ENCODE measurements at regions not wholly inside any gene's neighbourhood (a gene's known extent, or its start where the extent isn't known, plus 50 kb on each side); places are given as distances from the start of the nearest gene placed in this dataset.

GRCh38 chr17:33511670-33512069, 218.6 kb upstream of the ASIC2 start:
- no peaks in the 10 kb centered on the region for H3K36me3 ChIP-seq
- TF ChIP-seq CTCF (IDR thresholded peaks at IDR 0.05) (no peak), POLR2A (IDR thresholded peaks at IDR 0.05) (no peak)
- H3K4me1 ChIP-seq, result peaks cover 0 to 8% (median 0%) of the 10 kb centered on the region in 12 donors
- WGBS, 4 donors, result 63 to 93% (median 73%) methylated on average over 2 of the region's 2 CpGs
- peaks cover 0 to 3% (median 0%) of the 10 kb centered on the region in 9 donors for H3K27me3 ChIP-seq
- ATAC-seq, result no peak
- no peak overlapping the region for H3K4me3 ChIP-seq
- intact Hi-C loops (cut with DNase I), result loop anchor here in 1 of 10 donors (10.0 kb wide), 1 partner anchor 243 kb away; no protein-coding TSS in a partner anchor
- H3K9me3 ChIP-seq, result peaks cover 0 to 9% (median 0%) of the 10 kb centered on the region in 12 donors
- no peak overlapping the region for H3K27ac ChIP-seq
- DNase-seq, result no peak

GRCh38 chr17:33512113-33512512, 219.0 kb upstream of the ASIC2 start:
- ATAC-seq (no peak), DNase-seq (no peak)
- peaks cover 0 to 2% (median 0%) of the 10 kb centered on the region in 9 donors for H3K27me3 ChIP-seq
- H3K4me3 ChIP-seq, result no peak overlapping the region
- peaks cover 0 to 4% (median 0%) of the 10 kb centered on the region in 12 donors for H3K4me1 ChIP-seq
- no peak for TF ChIP-seq CTCF (IDR thresholded peaks at IDR 0.05)
- no peak for TF ChIP-seq POLR2A (IDR thresholded peaks at IDR 0.05)
- H3K36me3 ChIP-seq, result no peaks in the 10 kb centered on the region
- intact Hi-C loops (cut with DNase I), result loop anchor here in 1 of 10 donors (10.0 kb wide), 1 partner anchor 243 kb away; no protein-coding TSS in a partner anchor
- H3K9me3 ChIP-seq, result peaks cover 0 to 9% (median 0%) of the 10 kb centered on the region in 12 donors
- H3K27ac ChIP-seq, result no peak overlapping the region

GRCh38 chr17:33513769-33514168, 220.7 kb upstream of the ASIC2 start:
- no peak for TF ChIP-seq POLR2A (IDR thresholded peaks at IDR 0.05)
- no peak for TF ChIP-seq CTCF (IDR thresholded peaks at IDR 0.05)
- 72 to 87% (median 85%) methylated on average over 5 of the region's 5 CpGs for WGBS, 4 donors
- no peak overlapping the region for H3K4me3 ChIP-seq
- ATAC-seq (no peak), DNase-seq (no peak)
- no peak overlapping the region for H3K27ac ChIP-seq
- peaks cover 0 to 5% (median 0%) of the 10 kb centered on the region in 9 donors for H3K27me3 ChIP-seq
- no peaks in the 10 kb centered on the region for H3K4me1 ChIP-seq
- no peaks in the 10 kb centered on the region for H3K36me3 ChIP-seq
- intact Hi-C loops (cut with DNase I), result loop anchor here in 1 of 10 donors (10.0 kb wide), 1 partner anchor 241 kb away; no protein-coding TSS in a partner anchor
- H3K9me3 ChIP-seq, result peaks cover 0 to 9% (median 0%) of the 10 kb centered on the region in 12 donors

GRCh38 chr17:33514369-33514768, 221.3 kb upstream of the ASIC2 start:
- 89 to 93% (median 91%) methylated on average over 6 of the region's 6 CpGs for WGBS, 4 donors
- ATAC-seq, result no peak

More at GRCh38 chr17:33514369-33514768, 221.3 kb upstream of the ASIC2 start:
- no peaks in the 10 kb centered on the region for H3K4me1 ChIP-seq
- H3K27me3 ChIP-seq, result peaks cover 0 to 5% (median 0%) of the 10 kb centered on the region in 9 donors
- no peak overlapping the region for H3K27ac ChIP-seq
- peaks cover 0 to 9% (median 0%) of the 10 kb centered on the region in 12 donors for H3K9me3 ChIP-seq
- H3K4me3 ChIP-seq, result no peak overlapping the region
- intact Hi-C loops (cut with DNase I), result loop anchor here in 1 of 10 donors (10.0 kb wide), 1 partner anchor 240 kb away; no protein-coding TSS in a partner anchor
- no peaks in the 10 kb centered on the region for H3K36me3 ChIP-seq
- TF ChIP-seq CTCF (IDR thresholded peaks at IDR 0.05) (no peak), POLR2A (IDR thresholded peaks at IDR 0.05) (no peak)
- no peak for DNase-seq

All from heart left ventricle (tissue), 16 donors.